OCI-LY3 (cell line): ENCODE measurements at regions not wholly inside any gene's neighbourhood (a gene's known extent, or its start where the extent isn't known, plus 50 kb on each side); places are given as distances from the start of the nearest gene placed in this dataset.

Source experiments
- CTCF ChIP-seq: fragments of 200-600, 300-600 bp; sonication (generic); IDR thresholded peaks from 2 replicates; pipeline ENCODE4 v1.5.1; 2014; ENCODE audit warnings: antibody characterized with exemption, low read length, low read depth
- EZH2phosphoT487 ChIP-seq: fragments of 200-600 bp; shearing (Covaris generic); IDR thresholded peaks from 2 replicates; pipeline ENCODE4 v1.6.1; 2018; ENCODE audit warnings: antibody characterized with exemption, mixed run types, low read depth

- TF ChIP-seq CTCF, result no peak
- no peak for TF ChIP-seq EZH2phosphoT487
Measured at GRCh38 chr22:48866906-48867681, 960.6 kb downstream of the BRD1 start.
